C4-2B (cell line): ENCODE measurements at regions not wholly inside any gene's neighbourhood (a gene's known extent, or its start where the extent isn't known, plus 50 kb on each side); places are given as distances from the start of the nearest gene placed in this dataset.

Experiments
- H3K27ac ChIP-seq: fragments of 450-650 bp; 2 replicates; pipeline ENCODE4 v1.5.1; 2017
- CTCF ChIP-seq: fragments of 450-650 bp; conservative IDR thresholded peaks from 2 replicates; pipeline ENCODE4 v1.5.1; 2017; ENCODE audit warnings: mild to moderate bottlenecking
- ZFX ChIP-seq: fragments of 450-650 bp; IDR thresholded peaks from 2 replicates; pipeline ENCODE4 v1.6.1; 2017

- TF ChIP-seq ZFX = no peak
- no peak overlapping the region for H3K27ac ChIP-seq
Measured at GRCh38 chr4:30956916-30957315, 236.7 kb downstream of the PCDH7 start.

GRCh38 chr4:30957706-30958105, 237.5 kb downstream of the PCDH7 start:
- no peak overlapping the region for H3K27ac ChIP-seq
- no peak for TF ChIP-seq ZFX
- no peak for TF ChIP-seq CTCF

DNA sequence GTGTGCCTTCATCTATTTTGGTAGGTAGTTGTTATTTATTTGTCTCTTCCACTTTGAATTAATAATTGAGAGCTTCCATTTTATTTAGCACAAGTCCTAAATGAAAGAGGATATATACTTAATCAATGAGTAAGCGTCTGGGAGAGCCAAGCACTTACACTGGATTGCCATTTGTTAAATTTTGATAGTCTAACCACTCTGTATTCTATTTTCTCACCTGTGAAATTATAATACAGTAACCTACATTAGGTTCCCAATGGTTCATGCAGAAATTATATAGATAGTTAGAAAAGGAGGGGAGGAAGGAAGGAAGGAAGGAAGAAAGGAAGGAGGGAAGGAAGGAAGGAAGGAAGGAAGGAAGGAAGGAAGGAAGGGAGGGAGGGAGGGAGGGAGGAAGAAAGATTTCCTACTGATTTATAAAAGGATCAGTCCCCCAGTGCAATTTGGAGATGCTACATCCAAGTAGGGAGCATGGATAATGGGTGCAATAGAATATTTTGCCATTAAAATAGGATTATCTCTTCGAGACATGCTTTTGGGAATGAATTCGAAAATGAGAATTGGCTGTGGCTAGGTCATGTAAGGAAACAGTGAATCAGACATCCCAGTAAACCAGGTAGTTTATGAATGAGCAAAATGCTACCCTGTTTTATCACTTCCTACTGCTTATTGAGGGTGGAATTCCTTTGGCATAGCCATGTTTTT, 239.8 kb downstream of the PCDH7 start:
- TF ChIP-seq CTCF = no peak
- TF ChIP-seq ZFX = no peak
- H3K27ac ChIP-seq = no peak overlapping the region

DNA sequence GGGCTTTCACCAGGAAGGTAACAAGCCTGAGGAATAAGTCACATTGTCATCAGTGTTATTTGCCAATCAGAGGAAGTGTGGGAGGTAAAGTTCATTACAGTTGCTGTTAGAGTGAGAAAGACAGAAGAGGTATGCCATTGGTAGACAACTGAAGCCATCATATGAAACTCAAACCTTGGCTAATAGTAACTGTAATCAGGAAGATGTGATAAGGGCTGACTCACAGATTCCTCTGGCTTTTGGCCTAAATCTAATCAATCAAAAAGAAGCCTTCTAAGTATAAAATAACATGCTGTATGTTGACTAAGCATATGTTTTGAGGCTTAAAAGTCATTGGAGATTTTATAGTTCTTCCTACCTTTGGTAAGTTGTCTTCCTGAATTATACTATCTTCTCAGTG, 242.8 kb downstream of the PCDH7 start:
- H3K27ac ChIP-seq = no peak overlapping the region
- TF ChIP-seq ZFX (no peak), CTCF (no peak)

DNA sequence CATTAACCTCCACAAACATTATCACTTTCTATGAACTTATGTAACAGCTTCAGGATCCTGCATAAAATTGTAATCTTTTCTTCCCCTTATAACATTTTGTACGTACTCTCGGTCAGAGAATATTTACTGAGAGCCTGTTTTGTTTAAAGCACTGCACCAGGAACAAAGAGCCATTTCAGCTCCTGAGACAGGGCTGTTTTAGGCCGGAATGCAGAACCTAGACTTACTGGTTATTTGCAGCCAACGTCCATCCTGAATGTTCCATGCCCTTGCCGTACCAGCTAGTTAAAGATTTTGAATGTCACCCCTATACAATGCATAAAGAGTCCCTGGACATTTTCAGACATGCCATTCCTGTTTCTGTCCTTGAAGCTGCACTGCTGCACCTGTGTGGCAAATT, 248.8 kb downstream of the PCDH7 start:
- H3K27ac ChIP-seq = no peak overlapping the region
- no peak for TF ChIP-seq ZFX
- TF ChIP-seq CTCF = no peak

- TF ChIP-seq ZFX = no peak
- no peak for TF ChIP-seq CTCF
- no peak overlapping the region for H3K27ac ChIP-seq
Measured at GRCh38 chr4:30972542-30972941, 252.4 kb downstream of the PCDH7 start.

- no peak for TF ChIP-seq ZFX
- TF ChIP-seq CTCF = no peak
- H3K27ac ChIP-seq = no peak overlapping the region
Measured at GRCh38 chr4:30973993-30974392, 253.8 kb downstream of the PCDH7 start.

GRCh38 chr4:30979402-30979801, 259.2 kb downstream of the PCDH7 start:
- no peak overlapping the region for H3K27ac ChIP-seq
- no peak for TF ChIP-seq ZFX
- no peak for TF ChIP-seq CTCF
